Gastroesophageal sphincter (tissue), 4 donors: ENCODE measurements at regions not wholly inside any gene's neighbourhood (a gene's known extent, or its start where the extent isn't known, plus 50 kb on each side); places are given as distances from the start of the nearest gene placed in this dataset.

Experiments
- ATAC-seq: fragments of 150-250 bp; one replicate; pipeline ENCODE4 v1.9.1; 2016; ENCODE audit warnings: mild to moderate bottlenecking, moderate library complexity
- H3K27ac ChIP-seq, 4 donors: fragments of 200-600 bp; sonication (generic) in 3 of 4; 1 replicate in 3 of 4; 2 replicates in 1 of 4; pipeline ENCODE4 v1.5.1; 2016 to 2019
- H3K27me3 ChIP-seq: fragments of 200-600 bp; sonication (generic); one replicate; pipeline ENCODE4 v1.5.1; 2019
- H3K36me3 ChIP-seq, 2 donors: fragments of 200-600 bp; sonication (generic); one replicate each; pipeline ENCODE4 v1.5.1; 2019; ENCODE audit warnings: control low read depth in 1 of 2
- H3K4me1 ChIP-seq, 3 donors: fragments of 200-600 bp; sonication (generic); 1 replicate in 2 of 3; 2 replicates in 1 of 3; pipeline ENCODE4 v1.5.1; 2016 to 2019; ENCODE audit warnings: control low read depth in 2 of 3
- H3K4me3 ChIP-seq, 2 donors: fragments of 200-600 bp; sonication (generic); one replicate each; pipeline ENCODE4 v1.5.1; 2019; ENCODE audit warnings: mild to moderate bottlenecking in 1 of 2, moderate library complexity in 1 of 2
- H3K9me3 ChIP-seq, 3 donors: fragments of 200-600 bp; sonication (generic); one replicate each; pipeline ENCODE4 v1.5.1; 2017 to 2019; ENCODE audit warnings: control low read depth in 2 of 3
- EP300 ChIP-seq: sonication (generic); formaldehyde crosslinking; IDR thresholded peaks from one replicate; pipeline ENCODE4 v1.6.1; 2017; ENCODE audit warnings: antibody characterized with exemption, mild to moderate bottlenecking
- POLR2A ChIP-seq, 2 donors: fragments of 450-650 bp; IDR thresholded peaks; one replicate each; pipeline ENCODE4 v1.6.1; 2017; ENCODE audit warnings: antibody characterized with exemption in 2 of 2, mild to moderate bottlenecking in 2 of 2, moderate library complexity in 1 of 2
- POLR2AphosphoS5 ChIP-seq: sonication (generic); formaldehyde crosslinking; IDR thresholded peaks from one replicate; pipeline ENCODE4 v1.6.1; 2017; ENCODE audit warnings: antibody characterized with exemption
- WGBS, 2 donors: methylation state at CpG; one replicate each; pipeline ENCODE4 v1.1.5; 2018; ENCODE audit warnings: low coverage in 1 of 2; 5-methylcytosine and 5-hydroxymethylcytosine counted together
- TF ChIP-seq, protein P1 (sequence below), 4 experiments: fragments of 200-600 bp in 2 of 4; fragments of 450-650 bp in 2 of 4; sonication (generic) in 1 of 4; IDR thresholded peaks; one replicate each; pipeline ENCODE4 v1.5.1; 2017 to 2019; ENCODE audit warnings: antibody characterized with exemption in 4 of 4, mild to moderate bottlenecking in 2 of 4, moderate library complexity in 2 of 4

DNA sequence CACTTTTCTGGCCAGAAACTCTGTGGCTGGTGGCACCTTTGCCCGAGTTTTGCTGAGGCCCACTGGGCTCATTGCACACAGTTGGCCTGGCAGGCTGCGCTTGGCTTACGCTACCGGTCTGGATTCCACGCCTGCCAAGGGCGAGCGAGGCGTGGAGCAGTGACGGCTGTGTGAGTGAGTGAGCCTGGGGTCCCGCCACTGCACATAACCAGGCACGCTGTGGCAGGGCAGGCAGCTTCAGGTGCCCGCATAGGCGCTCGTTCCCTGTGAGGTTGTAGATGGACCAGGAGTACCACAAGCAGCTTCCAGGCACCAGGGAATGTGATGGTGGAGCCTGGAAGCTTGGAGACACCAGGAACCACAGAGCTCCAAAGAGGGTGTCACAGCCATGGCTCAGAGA lies 190.1 kb upstream of the DEFB112 start:
- Histone ChIP-seq H3K36me3 (no peaks in the 10 kb centered on the region), H3K27me3 (no peaks in the 10 kb centered on the region), H3K4me1 (no peaks in the 10 kb centered on the region), H3K27ac (no peak overlapping the region), H3K4me3 (no peak overlapping the region), H3K9me3 (no peaks in the 10 kb centered on the region)
- no peak for ATAC-seq
- WGBS, 2 donors, result 80% methylated on average over 1 of the region's 14 CpGs; no CpG with 5 or more reads in 1 of the 2 donors
- TF ChIP-seq POLR2A (IDR thresholded peaks at IDR 0.05) (no peak), POLR2AphosphoS5 (no peak)
- TF ChIP-seq, protein P1, sequence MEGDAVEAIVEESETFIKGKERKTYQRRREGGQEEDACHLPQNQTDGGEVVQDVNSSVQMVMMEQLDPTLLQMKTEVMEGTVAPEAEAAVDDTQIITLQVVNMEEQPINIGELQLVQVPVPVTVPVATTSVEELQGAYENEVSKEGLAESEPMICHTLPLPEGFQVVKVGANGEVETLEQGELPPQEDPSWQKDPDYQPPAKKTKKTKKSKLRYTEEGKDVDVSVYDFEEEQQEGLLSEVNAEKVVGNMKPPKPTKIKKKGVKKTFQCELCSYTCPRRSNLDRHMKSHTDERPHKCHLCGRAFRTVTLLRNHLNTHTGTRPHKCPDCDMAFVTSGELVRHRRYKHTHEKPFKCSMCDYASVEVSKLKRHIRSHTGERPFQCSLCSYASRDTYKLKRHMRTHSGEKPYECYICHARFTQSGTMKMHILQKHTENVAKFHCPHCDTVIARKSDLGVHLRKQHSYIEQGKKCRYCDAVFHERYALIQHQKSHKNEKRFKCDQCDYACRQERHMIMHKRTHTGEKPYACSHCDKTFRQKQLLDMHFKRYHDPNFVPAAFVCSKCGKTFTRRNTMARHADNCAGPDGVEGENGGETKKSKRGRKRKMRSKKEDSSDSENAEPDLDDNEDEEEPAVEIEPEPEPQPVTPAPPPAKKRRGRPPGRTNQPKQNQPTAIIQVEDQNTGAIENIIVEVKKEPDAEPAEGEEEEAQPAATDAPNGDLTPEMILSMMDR (IDR thresholded peaks at IDR 0.05), result no peak

DNA sequence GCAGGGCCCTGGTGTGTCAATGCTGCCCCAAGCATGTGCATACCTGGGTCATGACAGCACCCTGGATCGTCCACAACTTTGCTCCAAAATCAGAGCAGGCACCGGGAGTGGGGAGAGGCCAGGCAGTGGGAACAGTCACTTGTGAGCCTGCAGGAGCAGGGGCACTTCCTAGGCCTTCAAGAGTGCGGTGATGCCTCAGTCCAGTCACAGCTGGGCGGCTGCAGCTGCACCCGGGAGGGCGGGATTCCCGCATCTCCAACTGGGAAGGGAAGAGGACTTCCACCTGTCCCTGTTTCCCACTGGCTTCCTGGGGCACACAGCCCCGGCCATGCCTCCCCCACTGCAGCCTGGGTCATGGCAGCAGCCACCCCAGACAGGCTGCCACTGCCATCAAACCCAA lies 191.3 kb upstream of the DEFB112 start:
- no peaks in the 10 kb centered on the region for H3K27me3 ChIP-seq
- no peak overlapping the region for H3K4me3 ChIP-seq
- no peak overlapping the region for H3K27ac ChIP-seq
- no peak for ATAC-seq
- no peaks in the 10 kb centered on the region for H3K4me1 ChIP-seq
- no peaks in the 10 kb centered on the region for H3K9me3 ChIP-seq
- H3K36me3 ChIP-seq, result no peaks in the 10 kb centered on the region
- TF ChIP-seq POLR2A (IDR thresholded peaks at IDR 0.05) (no peak), POLR2AphosphoS5 (no peak)
- TF ChIP-seq, protein P1 (IDR thresholded peaks at IDR 0.05), result no peak
- WGBS, 2 donors, result no CpG with 5 or more reads among the region's 8 CpGs

DNA sequence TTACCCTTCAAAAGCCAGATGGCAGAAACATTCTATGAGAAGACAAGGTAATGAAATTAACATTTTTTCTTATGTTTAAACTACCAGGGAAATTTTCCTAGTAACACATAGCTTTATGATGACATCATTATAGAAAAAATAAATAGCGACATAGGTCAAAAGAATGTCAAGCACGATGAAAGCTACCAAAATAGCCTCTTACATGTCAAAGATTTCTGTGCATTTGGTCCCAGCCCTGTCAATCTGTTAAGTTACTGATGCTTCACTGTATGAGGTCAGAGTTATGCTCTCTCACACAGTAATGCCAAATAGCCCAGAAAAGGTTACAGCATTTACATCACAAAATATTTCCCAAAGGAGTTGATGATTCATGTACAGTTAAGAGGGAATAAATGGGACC lies 199.8 kb upstream of the DEFB112 start:
- Histone ChIP-seq H3K27me3 (no peaks in the 10 kb centered on the region), H3K36me3 (no peaks in the 10 kb centered on the region), H3K4me1 (no peaks in the 10 kb centered on the region), H3K27ac (no peak overlapping the region), H3K9me3 (no peaks in the 10 kb centered on the region), H3K4me3 (no peak overlapping the region)
- WGBS, 2 donors, result 9 to 26% methylated on average over 2 of the region's 2 CpGs
- no peak for ATAC-seq
- TF ChIP-seq EP300 (no peak), POLR2A (IDR thresholded peaks at IDR 0.05) (no peak), POLR2AphosphoS5 (no peak)
- TF ChIP-seq, protein P1 (IDR thresholded peaks at IDR 0.05), result no peak

DNA sequence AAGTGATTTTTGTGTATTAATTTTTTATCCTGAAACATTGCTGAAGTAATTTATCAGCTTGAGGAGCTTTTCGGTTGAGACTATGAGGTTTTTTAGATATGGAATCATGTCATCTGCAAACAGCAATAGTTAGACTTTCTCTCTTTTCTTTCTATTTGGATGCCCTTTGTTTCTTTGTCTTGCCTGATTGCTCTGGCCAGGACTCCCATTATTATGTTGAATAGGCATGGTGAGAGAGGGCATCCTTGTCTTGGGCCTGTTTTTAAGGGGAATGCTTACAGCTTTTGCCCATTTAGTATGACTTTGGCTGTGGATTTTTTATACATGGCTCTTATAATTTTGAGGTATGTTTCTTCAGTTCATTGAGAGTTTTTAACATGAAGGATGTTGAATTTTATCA lies 207.6 kb upstream of the DEFB112 start:
- 89% methylated on average over 1 of the region's 1 CpG; no CpG with 5 or more reads in 1 of the 2 donors for WGBS, 2 donors
- Histone ChIP-seq H3K27ac (no peak overlapping the region), H3K36me3 (no peaks in the 10 kb centered on the region), H3K4me3 (no peak overlapping the region), H3K4me1 (no peaks in the 10 kb centered on the region), H3K27me3 (no peaks in the 10 kb centered on the region), H3K9me3 (peaks cover 0 to 2% (median 0%) of the 10 kb centered on the region in 3 donors)
- ATAC-seq, result no peak
- TF ChIP-seq POLR2A (IDR thresholded peaks at IDR 0.05) (no peak), EP300 (no peak), POLR2AphosphoS5 (no peak)
- TF ChIP-seq, protein P1 (IDR thresholded peaks at IDR 0.05), result no peak

DNA sequence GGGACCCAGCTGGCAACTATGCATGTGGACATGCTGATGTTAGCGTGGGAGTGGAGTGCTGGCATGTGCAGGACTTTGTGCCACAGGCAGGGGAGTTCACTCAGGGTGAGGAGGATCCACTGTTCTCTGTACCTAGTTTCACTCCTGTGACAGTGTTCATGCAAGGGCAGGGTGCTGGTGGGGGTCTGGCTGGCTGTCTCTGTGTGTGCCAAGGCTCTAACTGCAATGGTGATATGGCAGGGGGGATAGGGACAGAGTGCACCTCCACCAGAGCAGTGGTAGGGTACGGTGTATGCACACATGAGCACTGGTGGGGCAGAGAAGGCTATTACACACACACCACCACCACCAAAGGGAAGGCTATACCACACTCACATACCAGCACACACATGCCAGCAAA lies 210.2 kb upstream of the DEFB112 start:
- Histone ChIP-seq H3K4me1 (no peaks in the 10 kb centered on the region), H3K4me3 (no peak overlapping the region), H3K27ac (no peak overlapping the region), H3K27me3 (no peaks in the 10 kb centered on the region), H3K9me3 (peaks cover 0 to 6% (median 0%) of the 10 kb centered on the region in 3 donors), H3K36me3 (no peaks in the 10 kb centered on the region)
- ATAC-seq, result no peak
- no CpG with 5 or more reads among the region's 2 CpGs for WGBS, 2 donors
- TF ChIP-seq POLR2AphosphoS5 (no peak), POLR2A (IDR thresholded peaks at IDR 0.05) (no peak), EP300 (no peak)
- TF ChIP-seq, protein P1 (IDR thresholded peaks at IDR 0.05), result no peak
